ENCODE measurements at regions not wholly inside any gene's neighbourhood (a gene's known extent, or its start where the extent isn't known, plus 50 kb on each side); places are given as distances from the start of the nearest gene placed in this dataset.

GRCh38 chr7:80288175-80289122, 153.8 kb downstream of the GNAI1 start:
- H3K4me3 Mint-ChIP-seq: no peak overlapping the region
- CTCF ChIA-PET: no interaction called here
- no peak overlapping the region for H3K27ac Mint-ChIP-seq
- intact Hi-C loops (cut with DNase I, micrococcal nuclease): no loop called here
- ATAC-seq (no peak), DNase-seq (no peak)
- peaks cover 5% of the 10 kb centered on the region for H3K9me3 Mint-ChIP-seq (ENCODE audit: low read depth)
- no peaks in the 10 kb centered on the region for H3K27me3 Mint-ChIP-seq
- H3K4me1 Mint-ChIP-seq: no peaks in the 10 kb centered on the region
- H3K36me3 Mint-ChIP-seq (ENCODE audit: low read depth): no peaks in the 10 kb centered on the region
- POLR2A ChIA-PET: no interaction called here

- ATAC-seq: no peak
- no peaks in the 10 kb centered on the region for H3K36me3 Mint-ChIP-seq (ENCODE audit: low read depth)
- H3K27ac Mint-ChIP-seq: no peak overlapping the region
- H3K4me3 Mint-ChIP-seq: no peak overlapping the region
- H3K4me1 Mint-ChIP-seq: no peaks in the 10 kb centered on the region
- CTCF ChIA-PET: no interaction called here
- H3K27me3 Mint-ChIP-seq: no peaks in the 10 kb centered on the region
- intact Hi-C loops (cut with DNase I, micrococcal nuclease): no loop called here
- POLR2A ChIA-PET: no interaction called here
- H3K9me3 Mint-ChIP-seq (ENCODE audit: low read depth): no peaks in the 10 kb centered on the region
- no peak for DNase-seq
These were observed 153.0 kb downstream of the GNAI1 start for GRCh38 chr7:80287400-80288174.

GRCh38 chr7:80286611-80287010, 152.0 kb downstream of the GNAI1 start:
- intact Hi-C loops (cut with DNase I, micrococcal nuclease): no loop called here
- ChIA-PET POLR2A (no interaction called here), CTCF (interaction anchor here (0.7 kb wide), 1 partner anchor 26 kb away, joined by 3 read pairs; no protein-coding TSS in a partner anchor)
- Mint-ChIP-seq H3K27me3 (no peaks in the 10 kb centered on the region), H3K4me3 (no peak overlapping the region), H3K4me1 (no peaks in the 10 kb centered on the region), H3K27ac (no peak overlapping the region), H3K9me3 (ENCODE audit: low read depth) (no peaks in the 10 kb centered on the region), H3K36me3 (ENCODE audit: low read depth) (no peaks in the 10 kb centered on the region)
- no peak for ATAC-seq
- DNase-seq: no peak

- POLR2A ChIA-PET: no interaction called here
- DNase-seq: no peak
- no peaks in the 10 kb centered on the region for H3K4me1 Mint-ChIP-seq
- no peaks in the 10 kb centered on the region for H3K27me3 Mint-ChIP-seq
- ATAC-seq: no peak
- no peaks in the 10 kb centered on the region for H3K36me3 Mint-ChIP-seq (ENCODE audit: low read depth)
- intact Hi-C loops (cut with DNase I, micrococcal nuclease): no loop called here
- no peak overlapping the region for H3K27ac Mint-ChIP-seq
- CTCF ChIA-PET: no interaction called here
- no peak overlapping the region for H3K4me3 Mint-ChIP-seq
- H3K9me3 Mint-ChIP-seq (ENCODE audit: low read depth): no peaks in the 10 kb centered on the region
These were observed 150.2 kb downstream of the GNAI1 start for GRCh38 chr7:80284855-80285254.

GRCh38 chr7:80279760-80280159, 145.1 kb downstream of the GNAI1 start:
- Mint-ChIP-seq H3K36me3 (ENCODE audit: low read depth) (no peaks in the 10 kb centered on the region), H3K4me3 (no peak overlapping the region), H3K4me1 (no peaks in the 10 kb centered on the region), H3K9me3 (ENCODE audit: low read depth) (no peaks in the 10 kb centered on the region), H3K27me3 (no peaks in the 10 kb centered on the region), H3K27ac (no peak overlapping the region)
- intact Hi-C loops (cut with DNase I, micrococcal nuclease): no loop called here
- DNase-seq (no peak), ATAC-seq (no peak)
- ChIA-PET POLR2A (interaction anchor here (0.6 kb wide), 1 partner anchor 99 kb away, joined by 3 read pairs; no protein-coding TSS in a partner anchor), CTCF (interaction anchor here (0.5 to 0.6 kb wide), 2 partner anchors 187 to 1838 kb away, joined by 3 to 5 read pairs; no protein-coding TSS in a partner anchor)

- POLR2A ChIA-PET: no interaction called here
- Mint-ChIP-seq H3K27me3 (no peaks in the 10 kb centered on the region), H3K9me3 (ENCODE audit: low read depth) (no peaks in the 10 kb centered on the region), H3K4me1 (no peaks in the 10 kb centered on the region), H3K27ac (no peak overlapping the region), H3K36me3 (ENCODE audit: low read depth) (no peaks in the 10 kb centered on the region), H3K4me3 (no peak overlapping the region)
- intact Hi-C loops (cut with DNase I, micrococcal nuclease): no loop called here
- DNase-seq (no peak), ATAC-seq (no peak)
- CTCF ChIA-PET: no interaction called here
These were observed 144.1 kb downstream of the GNAI1 start for GRCh38 chr7:80278737-80279136.

- H3K36me3 Mint-ChIP-seq (ENCODE audit: low read depth): no peaks in the 10 kb centered on the region
- ChIA-PET POLR2A (no interaction called here), CTCF (no interaction called here)
- no peak for DNase-seq
- intact Hi-C loops (cut with DNase I, micrococcal nuclease): no loop called here
- no peak overlapping the region for H3K4me3 Mint-ChIP-seq
- H3K4me1 Mint-ChIP-seq: no peaks in the 10 kb centered on the region
- ATAC-seq: no peak
- no peaks in the 10 kb centered on the region for H3K27me3 Mint-ChIP-seq
- no peaks in the 10 kb centered on the region for H3K9me3 Mint-ChIP-seq (ENCODE audit: low read depth)
- H3K27ac Mint-ChIP-seq: no peak overlapping the region
These were observed 143.1 kb downstream of the GNAI1 start for GRCh38 chr7:80277434-80278427.
